KBM-7 (cell line): ENCODE measurements at regions not wholly inside any gene's neighbourhood (a gene's known extent, or its start where the extent isn't known, plus 50 kb on each side); places are given as distances from the start of the nearest gene placed in this dataset.
A peak's percentile ranks its signal among the peaks of the same experiment; 100 is the strongest.
"Not testable (repeated sequence)": the region's sequence is repeated elsewhere in the genome, so short reads cannot be mapped to it uniquely, and the experiment has no call there.

Experiments
- DNase-seq: peaks from one replicate; pipeline ENCODE4 v3.0.0-alpha.2; 2015
- in situ Hi-C: fragments of 300-500 bp; cut with MboI; formaldehyde crosslinking; loops from 2 replicates; pipeline ENCODE4 v1.14.3; 2020; ENCODE audit warnings: low sequenced_read_pairs, low pct_unique_long_range_greater_than_20kb, mixed read lengths

DNA sequence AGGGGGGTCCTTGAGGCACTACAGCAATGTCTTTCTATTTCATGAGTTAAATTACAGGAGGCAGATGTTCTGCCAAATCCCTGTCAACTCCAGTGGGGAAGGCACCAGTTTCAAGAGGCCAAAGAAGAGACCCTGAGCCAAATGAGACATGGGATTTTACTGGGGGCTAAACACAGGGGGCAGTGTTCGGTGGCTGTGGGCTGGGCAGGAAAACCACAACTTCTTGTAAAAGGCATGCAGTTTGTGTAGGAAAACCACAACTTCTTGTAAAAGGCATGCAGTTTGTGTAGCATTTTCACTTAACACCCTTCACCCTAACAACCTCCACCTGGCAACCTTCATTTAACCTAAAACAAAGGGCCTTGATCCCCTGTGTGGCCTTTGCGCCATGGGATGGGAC lies 61.0 kb downstream of the POLR2M start:
- peak; percentile 24 for DNase-seq
- in situ Hi-C loops: no loop called here

DNA sequence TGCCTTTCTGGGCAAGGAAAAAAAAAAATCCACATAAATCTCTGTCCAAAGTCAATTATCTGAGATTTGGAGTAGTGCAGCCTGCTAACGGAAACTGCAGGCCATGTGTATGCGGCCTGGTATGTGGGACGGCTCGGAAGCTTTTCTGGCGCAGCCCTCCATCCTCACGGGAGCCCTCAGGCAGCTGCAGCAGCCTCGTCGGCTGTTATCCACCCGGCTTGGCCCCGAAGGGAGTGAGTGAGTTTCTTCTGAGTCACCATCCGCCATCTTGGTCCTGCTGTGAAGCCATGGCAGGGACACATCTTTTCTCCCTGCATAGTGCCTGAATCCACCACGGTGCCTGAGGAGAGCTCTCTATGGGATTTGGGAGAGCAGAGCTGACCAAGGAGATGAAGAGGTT lies 62.8 kb downstream of the POLR2M start:
- in situ Hi-C loops: no loop called here

DNA sequence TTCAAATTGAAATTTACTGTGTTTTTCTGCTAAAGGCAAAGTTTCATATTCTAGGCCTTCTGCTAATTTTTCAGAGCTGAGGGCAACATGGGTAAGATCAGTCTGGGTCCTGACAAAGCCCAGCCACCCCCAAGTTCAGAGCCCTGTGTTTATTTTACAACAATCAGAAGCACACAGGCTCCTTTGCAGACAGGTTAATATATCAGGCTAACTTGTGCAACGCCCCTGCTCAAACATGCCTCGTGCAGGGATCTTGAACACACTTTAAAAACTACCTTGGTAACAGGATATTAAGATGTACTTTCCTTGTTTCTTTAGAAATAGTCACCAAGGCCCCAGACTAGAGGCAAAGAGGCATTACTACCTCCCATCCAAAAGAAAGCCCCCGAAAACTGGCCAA lies 64.0 kb downstream of the POLR2M start:
- in situ Hi-C loops: no loop called here

More for the DNA sequence above, 62.8 kb downstream of the POLR2M start:
- DNase-seq: no peak

DNA sequence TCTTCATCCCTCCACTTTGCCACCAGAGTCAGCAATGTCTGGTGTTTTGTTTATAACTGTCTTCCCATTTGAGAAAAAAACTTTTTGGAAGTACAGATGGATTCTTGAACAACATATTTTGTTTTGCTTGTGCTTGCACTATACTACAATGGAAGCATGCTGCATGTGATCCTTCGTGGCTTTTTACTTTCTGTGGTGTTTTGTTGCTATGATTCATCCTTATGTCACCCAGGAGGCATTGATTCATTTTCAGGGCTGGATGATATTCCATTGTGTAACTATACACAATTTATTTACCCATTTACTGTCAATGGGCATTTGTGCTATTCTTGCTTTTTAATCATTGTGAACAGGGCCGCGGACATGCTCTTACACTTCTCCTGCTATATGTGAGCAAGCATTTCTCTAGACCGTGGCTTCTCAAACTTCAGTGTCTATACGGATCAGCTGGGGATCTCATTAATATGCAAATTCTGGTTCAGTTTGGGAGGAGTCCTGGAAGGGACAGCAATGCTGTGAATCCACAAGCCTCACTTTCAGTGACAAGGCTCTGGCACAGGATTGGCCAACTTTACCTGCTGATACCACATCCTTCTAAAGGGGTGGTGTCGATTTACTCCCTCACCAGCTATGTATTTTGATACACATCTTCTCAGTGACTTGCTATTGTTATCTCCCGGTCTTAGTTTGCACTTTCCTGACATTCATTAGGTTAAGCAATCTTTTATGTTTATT lies 65.9 kb downstream of the POLR2M start:
- in situ Hi-C loops: no loop called here
- DNase-seq: no peak

More for the DNA sequence above, 64.0 kb downstream of the POLR2M start:
- no peak for DNase-seq

DNA sequence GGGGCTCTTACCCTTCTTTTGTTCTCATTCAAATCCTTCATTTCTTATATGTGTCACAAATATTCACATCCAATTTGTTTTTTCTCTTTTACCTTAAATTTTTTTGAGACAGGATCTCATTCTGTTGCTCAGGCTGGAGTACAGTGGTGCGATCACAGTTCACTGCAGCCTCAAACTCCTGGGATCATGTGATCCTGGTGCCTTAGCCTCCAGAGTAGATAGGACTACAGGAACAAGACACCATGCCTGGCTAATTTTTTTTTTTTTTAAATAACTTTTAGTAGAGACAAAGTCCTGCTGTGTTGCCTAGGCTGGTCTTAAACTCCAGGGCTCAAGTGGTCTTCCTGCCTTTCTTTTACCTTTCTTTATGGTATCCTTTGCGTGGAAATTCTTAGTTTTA lies 66.5 kb downstream of the POLR2M start:
- in situ Hi-C loops: no loop called here
- no peak for DNase-seq

DNA sequence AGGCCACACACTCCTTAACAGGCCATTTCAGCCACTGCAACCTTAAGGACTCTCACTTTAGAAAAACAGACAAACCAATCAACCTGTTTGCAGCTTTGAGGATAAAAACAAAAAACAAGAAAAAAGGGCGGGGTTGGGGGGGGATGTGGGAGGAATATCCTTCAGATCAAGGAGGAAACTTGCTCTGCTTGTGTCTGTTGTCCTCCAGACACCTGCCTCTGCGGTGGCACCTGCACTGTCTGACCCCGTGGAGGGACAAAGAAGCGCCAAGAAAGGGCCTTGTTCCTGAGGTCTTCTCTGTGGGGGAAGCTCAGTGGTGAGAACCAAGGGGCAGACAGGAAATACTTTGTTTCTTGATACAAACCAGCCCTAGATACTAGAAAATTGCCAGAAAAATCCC lies 70.5 kb downstream of the POLR2M start:
- DNase-seq: no peak
- in situ Hi-C loops: no loop called here

DNA sequence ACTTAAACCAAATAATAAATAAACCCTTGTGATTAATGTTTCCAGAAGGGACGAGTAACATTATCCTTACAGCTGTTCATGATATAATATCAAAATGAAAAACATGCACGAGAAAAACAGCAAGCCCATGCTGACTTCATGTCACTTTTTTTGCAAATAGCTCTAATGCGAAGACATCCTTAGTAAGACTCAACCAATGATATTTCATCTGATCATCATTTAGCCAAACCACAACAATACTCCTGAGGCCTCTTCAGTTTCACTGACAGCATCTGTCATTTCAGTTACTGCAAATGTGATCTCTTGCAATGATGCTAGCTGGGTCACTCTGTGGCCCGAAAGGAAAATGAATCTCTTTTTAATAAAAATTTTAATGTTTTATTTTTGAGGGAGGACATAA lies 74.0 kb downstream of the POLR2M start:
- in situ Hi-C loops: no loop called here
- DNase-seq: no peak

DNA sequence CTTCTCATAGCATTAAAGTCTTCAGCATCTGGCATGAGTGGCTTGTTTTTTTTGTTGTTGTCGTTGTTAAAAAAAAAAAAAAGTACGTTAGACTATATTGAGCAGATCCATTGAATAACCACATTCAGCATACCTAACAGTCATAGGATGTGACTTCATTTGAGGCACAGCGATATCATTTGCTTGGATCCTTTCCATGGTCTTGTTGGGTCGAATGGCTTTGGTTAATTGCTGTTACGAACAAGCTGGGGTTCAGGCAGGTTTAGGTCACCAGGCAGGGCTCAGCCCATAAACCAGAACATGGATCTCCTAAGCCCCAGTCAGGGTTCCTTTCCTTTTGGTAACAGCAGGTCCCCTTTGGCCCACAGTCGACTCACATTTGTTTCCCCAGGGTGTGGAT lies 76.2 kb downstream of the POLR2M start:
- DNase-seq: no peak
- in situ Hi-C loops: no loop called here

DNA sequence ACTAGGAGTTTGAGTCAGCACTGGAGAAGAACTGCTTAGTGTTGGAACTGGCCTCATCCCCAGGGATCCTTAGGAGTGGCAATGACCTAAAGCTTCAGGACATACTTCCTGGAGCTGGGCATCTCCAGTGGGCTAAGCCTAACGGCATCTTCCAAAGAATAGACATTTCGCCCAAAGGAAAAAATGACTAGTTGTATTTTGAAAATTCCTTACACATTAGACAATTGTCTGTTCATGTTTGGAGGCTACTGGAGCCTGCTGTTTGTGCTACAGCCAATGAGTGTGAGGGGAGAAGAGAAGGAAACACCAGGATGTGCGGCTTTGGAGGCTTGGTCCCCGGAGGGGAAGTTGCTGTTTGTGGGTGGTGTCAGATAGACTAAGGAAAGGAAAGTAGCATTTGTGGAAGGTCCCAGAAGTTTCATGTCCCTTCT lies 77.6 kb downstream of the POLR2M start:
- in situ Hi-C loops: no loop called here

DNA sequence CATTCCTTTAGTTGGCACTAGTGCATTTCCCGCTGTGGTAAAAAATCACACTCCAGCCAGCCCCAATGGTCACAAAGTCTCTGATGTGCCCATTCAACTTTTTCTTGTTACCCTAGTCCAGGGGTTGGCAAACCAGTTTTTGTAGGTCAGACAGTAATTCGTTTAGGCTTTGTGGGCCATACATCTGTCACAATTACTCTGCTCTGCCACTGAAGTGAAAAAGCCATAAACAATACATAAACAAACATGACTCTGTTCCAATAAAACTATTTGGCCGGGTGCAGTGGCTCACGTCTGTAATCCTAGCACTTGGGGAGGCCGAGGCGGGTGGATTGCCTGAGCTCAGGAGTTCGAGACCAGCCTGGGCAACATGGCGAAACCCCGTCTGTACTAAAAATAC lies 78.5 kb downstream of the POLR2M start:
- in situ Hi-C loops: no loop called here
- no peak for DNase-seq

More for the DNA sequence above, 77.6 kb downstream of the POLR2M start:
- no peak for DNase-seq

DNA sequence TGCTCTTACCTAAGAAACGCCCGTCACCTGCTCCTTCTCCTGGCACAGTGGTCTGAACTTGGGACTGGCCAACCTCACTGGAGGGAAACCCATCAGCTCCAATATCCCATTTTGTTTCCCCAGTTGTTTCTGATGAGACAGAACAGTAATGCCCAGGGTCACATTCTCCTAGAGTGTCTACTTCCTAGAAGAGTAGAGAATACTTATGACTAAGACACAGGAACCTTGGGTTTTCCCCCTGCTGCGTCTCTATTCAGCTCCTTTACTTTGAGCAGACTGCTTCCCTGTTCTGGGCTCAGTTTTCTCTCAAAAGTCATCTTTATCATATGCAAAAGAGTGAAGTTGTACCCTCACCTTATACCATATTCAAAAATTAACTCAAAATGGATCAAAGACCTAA lies 79.4 kb downstream of the POLR2M start:
- in situ Hi-C loops: no loop called here
- DNase-seq: no peak

DNA sequence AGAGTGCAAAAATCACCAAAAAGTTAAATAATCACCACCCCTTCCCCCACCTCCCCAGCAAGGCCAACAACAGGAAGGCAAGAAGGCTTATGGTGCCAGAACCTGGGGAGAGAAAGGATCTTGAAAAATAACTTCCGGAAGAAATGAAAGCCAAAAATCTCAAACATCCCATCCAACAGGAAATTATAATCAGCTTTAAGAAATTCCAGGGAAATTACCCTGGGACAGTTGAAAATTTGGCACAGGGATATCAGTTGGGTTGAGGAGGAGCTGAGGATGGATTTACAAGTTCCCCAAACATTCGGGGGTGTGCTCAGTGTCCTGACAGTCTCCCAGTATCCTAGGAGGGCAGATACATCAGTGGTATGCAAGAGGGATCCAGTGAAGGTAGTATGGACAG lies 82.7 kb downstream of the POLR2M start:
- no peak for DNase-seq
- in situ Hi-C loops: no loop called here

DNA sequence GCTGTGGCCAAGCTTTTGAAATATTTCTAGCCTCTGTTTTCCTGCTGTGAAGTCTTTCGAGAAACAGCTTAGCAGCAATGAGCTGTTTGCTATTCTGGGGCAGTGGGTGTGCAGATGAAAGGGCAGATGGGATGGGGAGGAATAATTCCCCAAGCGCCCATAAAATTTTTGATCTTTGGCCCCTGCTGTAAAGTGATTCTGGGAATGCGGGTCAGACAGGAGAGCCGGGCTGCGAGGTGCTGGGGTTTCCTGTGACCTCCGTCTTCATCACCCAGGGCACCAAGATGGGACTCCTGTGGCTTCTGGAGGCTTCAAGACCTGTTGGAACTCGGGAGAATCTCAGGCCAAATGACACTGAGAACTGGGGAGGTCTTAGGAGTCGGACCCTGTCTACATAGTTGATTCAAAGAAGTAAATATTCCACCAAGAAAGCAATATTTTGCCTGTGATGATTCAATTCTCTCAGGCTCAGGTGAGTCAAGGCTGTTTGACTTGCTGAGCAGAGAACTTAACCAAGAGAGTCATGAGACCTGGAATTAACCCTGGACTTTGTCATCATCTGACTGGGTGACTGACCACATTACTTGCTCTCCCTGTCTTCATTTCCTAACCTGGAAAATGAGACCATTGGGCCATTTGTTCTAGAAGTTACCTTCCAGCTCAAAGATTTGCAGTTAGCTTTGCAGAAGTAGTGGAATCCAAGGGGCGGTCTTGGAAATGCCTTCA lies 86.4 kb downstream of the POLR2M start:
- no peak for DNase-seq
- in situ Hi-C loops: no loop called here

DNA sequence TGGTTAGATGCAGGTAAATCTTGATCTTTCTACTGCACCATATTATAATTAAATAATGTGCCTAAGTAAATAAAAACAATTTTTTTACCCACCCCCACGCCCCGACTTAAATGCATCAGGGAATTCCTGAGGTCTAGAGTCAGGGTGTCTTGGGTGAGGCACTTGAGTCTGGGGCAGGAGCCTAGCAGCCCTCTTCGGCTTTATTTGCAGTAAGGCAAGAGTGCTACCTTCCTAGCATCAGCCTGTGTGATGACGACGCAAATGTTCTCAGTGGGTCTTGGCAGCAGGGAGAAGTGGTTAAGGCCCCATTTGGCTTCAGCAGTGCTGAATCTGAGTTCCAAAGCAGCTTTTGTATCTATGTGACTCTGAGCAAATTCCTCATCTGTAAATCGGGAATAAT lies 88.7 kb downstream of the POLR2M start:
- in situ Hi-C loops: no loop called here
- no peak for DNase-seq

DNA sequence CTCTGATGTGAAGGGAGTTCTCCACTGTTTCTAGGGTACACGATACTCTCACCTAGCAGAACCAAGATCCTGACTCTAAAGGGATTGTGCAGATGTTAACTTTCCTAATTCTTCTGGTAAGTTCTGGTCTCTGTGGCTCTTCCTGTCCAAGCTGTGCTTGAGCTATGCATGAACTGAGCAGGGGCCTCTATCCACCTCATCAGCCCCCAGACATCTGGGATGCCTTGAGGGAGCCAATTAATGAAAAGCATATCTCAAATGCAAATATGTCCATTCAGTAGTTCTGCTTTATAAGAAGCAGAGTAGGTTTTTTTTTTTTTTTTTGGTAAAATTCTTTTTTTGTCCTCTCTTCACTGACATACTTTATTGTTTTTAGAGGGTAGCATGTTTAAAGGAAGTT lies 89.6 kb downstream of the POLR2M start:
- DNase-seq: no peak
- in situ Hi-C loops: no loop called here

DNA sequence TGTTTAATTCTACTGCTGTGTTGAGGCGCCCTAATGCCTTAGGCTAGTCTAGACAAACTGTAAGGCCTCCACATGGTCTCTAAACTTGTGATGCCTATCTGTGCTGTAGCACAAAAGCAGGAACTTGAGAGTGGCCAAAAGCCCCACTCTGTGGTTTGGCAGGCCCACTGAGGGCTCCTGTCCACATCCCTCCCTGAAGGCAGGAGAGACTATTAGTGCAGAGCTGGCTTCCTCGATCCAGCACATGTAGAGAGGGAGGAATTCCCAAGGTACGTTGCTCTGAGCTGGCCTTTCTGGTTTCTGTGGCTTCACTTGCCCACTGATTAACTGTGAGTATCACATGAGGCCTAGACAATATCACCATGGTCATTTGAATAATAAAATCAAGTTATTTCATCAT lies 90.6 kb downstream of the POLR2M start:
- no peak for DNase-seq
- in situ Hi-C loops: no loop called here

DNA sequence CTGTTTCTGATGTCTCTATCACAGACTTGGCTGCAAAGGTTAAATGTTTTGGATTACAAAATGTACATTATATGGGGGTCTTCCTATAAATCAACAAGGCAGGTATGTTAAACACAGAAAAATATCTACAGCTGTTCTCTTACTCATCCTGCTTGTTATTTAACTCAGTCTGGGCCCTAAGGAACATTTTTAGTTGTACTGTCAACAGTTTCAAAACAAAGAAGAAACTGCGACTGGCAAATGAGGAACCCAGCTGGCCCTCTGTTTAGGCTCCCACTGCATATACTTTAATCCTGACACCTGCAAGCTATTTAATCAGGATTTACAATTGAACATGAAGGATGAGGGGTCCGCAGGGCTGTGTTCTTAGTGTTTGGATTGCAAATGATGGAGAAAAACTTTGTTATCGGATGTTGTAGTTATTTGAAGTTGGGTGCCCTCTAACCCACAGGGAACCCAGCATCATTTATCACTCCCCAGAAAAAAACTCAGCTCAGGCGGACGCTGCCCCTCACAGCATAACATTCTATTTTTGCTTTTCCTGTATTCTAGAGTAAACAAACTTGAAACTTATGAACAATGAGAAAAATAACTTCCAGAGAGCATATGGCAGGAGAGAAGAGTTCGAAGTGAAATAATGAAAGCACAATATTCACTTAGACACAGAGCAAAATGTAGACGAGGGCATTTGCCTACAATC lies 91.2 kb downstream of the POLR2M start:
- in situ Hi-C loops: no loop called here
- no peak for DNase-seq

DNA sequence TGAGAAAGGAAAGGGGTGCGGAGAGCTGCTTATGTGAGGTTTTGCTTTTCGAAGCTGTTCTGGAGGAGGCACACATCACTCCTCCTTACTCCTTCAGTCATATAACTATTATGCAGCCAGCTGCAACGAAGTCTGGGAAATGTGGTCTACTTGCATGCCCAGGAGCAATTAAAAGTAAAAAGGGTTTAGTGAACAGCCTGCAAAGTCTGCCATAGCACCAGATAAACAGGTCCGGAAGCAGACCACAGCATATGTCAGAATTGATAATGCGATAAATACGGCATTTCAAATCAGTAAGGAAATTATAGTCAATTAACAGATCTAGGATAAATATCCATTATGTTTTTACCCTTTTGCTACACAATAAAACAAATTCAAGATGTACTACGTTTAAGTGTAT lies 99.5 kb downstream of the POLR2M start:
- in situ Hi-C loops: no loop called here
- DNase-seq: no peak

DNA sequence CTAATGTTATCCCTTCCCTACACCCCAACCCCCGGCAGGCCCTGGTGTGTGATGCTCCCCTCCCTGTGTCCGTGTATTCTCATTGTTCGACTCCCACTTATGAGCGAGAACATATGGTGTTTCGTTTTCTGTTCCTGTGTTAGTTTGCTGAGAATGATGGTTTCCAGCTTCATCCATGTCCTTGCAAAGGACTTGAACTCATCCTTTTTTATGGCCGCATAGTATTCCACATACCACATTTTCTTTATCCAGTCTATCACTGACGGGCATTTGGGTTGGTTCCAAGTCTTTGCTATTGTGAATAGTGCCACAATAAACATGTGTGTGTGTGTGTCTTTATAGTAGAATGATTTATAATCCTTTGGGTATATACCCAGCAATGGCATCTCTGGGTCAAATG lies 102.8 kb downstream of the POLR2M start:
- DNase-seq: not testable (repeated sequence)

DNA sequence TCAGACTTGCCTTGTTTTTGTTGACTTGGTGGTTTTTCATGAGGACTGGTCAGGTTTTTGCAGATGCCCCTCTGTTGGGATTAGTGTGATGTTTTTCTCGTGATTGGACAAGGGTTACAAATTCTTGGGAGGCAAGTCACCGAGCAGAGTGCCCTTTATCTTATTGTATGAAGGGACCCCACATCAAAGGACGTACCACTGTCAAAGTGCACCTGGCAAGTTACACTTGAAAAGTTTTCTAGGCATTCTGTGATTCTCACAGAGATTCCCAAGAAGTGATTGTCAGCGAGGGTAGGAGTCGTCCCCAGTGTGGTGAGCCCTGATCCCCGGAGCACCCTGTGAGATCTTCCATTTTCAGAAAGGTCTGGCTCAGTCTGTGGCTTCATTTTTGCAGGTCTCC lies 110.1 kb downstream of the POLR2M start:
- no peak for DNase-seq
- in situ Hi-C loops: no loop called here

More for the DNA sequence above, 102.8 kb downstream of the POLR2M start:
- in situ Hi-C loops: not testable (repeated sequence)
